Esophagus muscularis mucosa (tissue), 4 donors: ENCODE measurements at regions not wholly inside any gene's neighbourhood (a gene's known extent, or its start where the extent isn't known, plus 50 kb on each side); places are given as distances from the start of the nearest gene placed in this dataset.

Experiments
- DNase-seq: peaks from one replicate; pipeline ENCODE4 v3.0.0-alpha.2; 2017; ENCODE audit errors: extremely low spot score
- H3K27ac ChIP-seq, 4 donors: fragments of 200-600 bp; sonication (generic); replicated peaks in 1 of 4; 1 replicate in 3 of 4; 2 replicates in 1 of 4; pipeline ENCODE4 v1.5.1; 2016 to 2019; ENCODE audit warnings: mild to moderate bottlenecking in 1 of 4
- H3K27me3 ChIP-seq, 4 donors: fragments of 200-600 bp; sonication (generic); one replicate each; pipeline versions ENCODE4 v1.5.1 to v1.6.0; 2016 to 2019
- H3K36me3 ChIP-seq, 4 donors: fragments of 200-600 bp; sonication (generic); one replicate each; pipeline ENCODE4 v1.5.1; 2016 to 2019
- H3K4me1 ChIP-seq, 4 donors: fragments of 200-600 bp; sonication (generic); one replicate each; pipeline ENCODE4 v1.5.1; 2016 to 2019
- H3K4me3 ChIP-seq, 4 donors: fragments of 200-600 bp; sonication (generic); 1 replicate in 2 of 4; 2 replicates in 2 of 4; pipeline ENCODE4 v1.5.1; 2016 to 2019; ENCODE audit warnings: mild to moderate bottlenecking in 4 of 4, moderate library complexity in 1 of 4
- H3K9me3 ChIP-seq, 4 donors: fragments of 200-600 bp; sonication (generic); 1 replicate in 3 of 4; 2 replicates in 1 of 4; pipeline ENCODE4 v1.5.1; 2016 to 2019
- CTCF ChIP-seq, 3 experiments: fragments of 200-600 bp in 2 of 3; fragments of 450-650 bp in 1 of 3; sonication (generic) in 2 of 3; IDR thresholded peaks; one replicate each; pipeline ENCODE4 v1.5.1; 2017 to 2019; ENCODE audit warnings: antibody characterized with exemption in 3 of 3, mild to moderate bottlenecking in 2 of 3, moderate library complexity in 1 of 3
- EP300 ChIP-seq: sonication (generic); formaldehyde crosslinking; IDR thresholded peaks from one replicate; pipeline ENCODE4 v1.6.1; 2017; ENCODE audit warnings: antibody characterized with exemption
- POLR2A ChIP-seq: fragments of 450-650 bp; IDR thresholded peaks from one replicate; pipeline ENCODE4 v1.6.1; 2017; ENCODE audit warnings: antibody characterized with exemption, moderate library complexity, mild to moderate bottlenecking, low read depth
- POLR2AphosphoS5 ChIP-seq, 2 donors: sonication (generic); formaldehyde crosslinking; IDR thresholded peaks; one replicate each; pipeline ENCODE4 v1.6.1; 2017; ENCODE audit warnings: antibody characterized with exemption in 2 of 2
- WGBS: methylation state at CpG from one replicate; pipeline ENCODE4 v1.1.5; 2018; 5-methylcytosine and 5-hydroxymethylcytosine counted together
- intact Hi-C: fragments of 100-400 bp; cut with DNase I; formaldehyde crosslinking; loops from one replicate; pipeline ENCODE4 v1.15.1; 2023

- no peaks in the 10 kb centered on the region for H3K9me3 ChIP-seq
- H3K36me3 ChIP-seq = no peaks in the 10 kb centered on the region
- peak; percentile 89 for DNase-seq
- H3K27me3 ChIP-seq = no peaks in the 10 kb centered on the region
- TF ChIP-seq POLR2AphosphoS5 (IDR thresholded peaks at IDR 0.05) = no peak
- TF ChIP-seq CTCF (IDR thresholded peaks at IDR 0.05) = no peak
- TF ChIP-seq EP300 = no peak
- TF ChIP-seq POLR2A = no peak
- H3K27ac ChIP-seq = no peak overlapping the region
- WGBS = 94% methylated on average over 15 of the region's 15 CpGs
- H3K4me3 ChIP-seq = no peak overlapping the region
- no peaks in the 10 kb centered on the region for H3K4me1 ChIP-seq
- intact Hi-C loops = no loop called here
Observed at GRCh38 chr2:128631698-128632500, 313.2 kb upstream of the HS6ST1 start.

- Histone ChIP-seq H3K4me3 (no peak overlapping the region), H3K27ac (no peak overlapping the region), H3K36me3 (no peaks in the 10 kb centered on the region), H3K9me3 (no peaks in the 10 kb centered on the region), H3K27me3 (no peaks in the 10 kb centered on the region), H3K4me1 (no peaks in the 10 kb centered on the region)
- intact Hi-C loops = no loop called here
- WGBS = 83% methylated on average over 6 of the region's 6 CpGs
- DNase-seq = peak; percentile 88
- TF ChIP-seq CTCF (IDR thresholded peaks at IDR 0.05) = no peak
- TF ChIP-seq POLR2A = no peak
- no peak for TF ChIP-seq POLR2AphosphoS5 (IDR thresholded peaks at IDR 0.05)
- TF ChIP-seq EP300 = no peak
Observed at GRCh38 chr2:128632501-128632800, 313.8 kb upstream of the HS6ST1 start.

- intact Hi-C loops = no loop called here
- no peaks in the 10 kb centered on the region for H3K36me3 ChIP-seq
- no peaks in the 10 kb centered on the region for H3K27me3 ChIP-seq
- no peaks in the 10 kb centered on the region for H3K9me3 ChIP-seq
- 85% methylated on average over 3 of the region's 3 CpGs for WGBS
- no peak overlapping the region for H3K27ac ChIP-seq
- no peak overlapping the region for H3K4me3 ChIP-seq
- DNase-seq = no peak
- TF ChIP-seq EP300 (no peak), POLR2AphosphoS5 (IDR thresholded peaks at IDR 0.05) (no peak), POLR2A (no peak), CTCF (IDR thresholded peaks at IDR 0.05) (no peak)
- no peaks in the 10 kb centered on the region for H3K4me1 ChIP-seq
Observed at GRCh38 chr2:128633501-128633900, 314.8 kb upstream of the HS6ST1 start.

- Histone ChIP-seq H3K4me3 (no peak overlapping the region), H3K36me3 (no peaks in the 10 kb centered on the region), H3K4me1 (no peaks in the 10 kb centered on the region), H3K27me3 (no peaks in the 10 kb centered on the region), H3K9me3 (no peaks in the 10 kb centered on the region), H3K27ac (no peak overlapping the region)
- TF ChIP-seq POLR2A = no peak
- TF ChIP-seq EP300 = no peak
- TF ChIP-seq POLR2AphosphoS5 (IDR thresholded peaks at IDR 0.05) = no peak
- intact Hi-C loops = no loop called here
- 81% methylated on average over 8 of the region's 8 CpGs for WGBS
- DNase-seq = peak; percentile 55
Observed at GRCh38 chr2:128635361-128635900, 316.8 kb upstream of the HS6ST1 start.

- no peak for TF ChIP-seq POLR2AphosphoS5 (IDR thresholded peaks at IDR 0.05)
- TF ChIP-seq EP300 = no peak
- no peak for TF ChIP-seq CTCF (IDR thresholded peaks at IDR 0.05)
- TF ChIP-seq POLR2A = no peak
- no peaks in the 10 kb centered on the region for H3K36me3 ChIP-seq
- no peak overlapping the region for H3K27ac ChIP-seq
- H3K4me3 ChIP-seq = no peak overlapping the region
- no peak for DNase-seq
- intact Hi-C loops = no loop called here
- no peaks in the 10 kb centered on the region for H3K4me1 ChIP-seq
- H3K27me3 ChIP-seq = no peaks in the 10 kb centered on the region
- WGBS = 68% methylated on average over 5 of the region's 5 CpGs
- H3K9me3 ChIP-seq = no peaks in the 10 kb centered on the region
Observed at GRCh38 chr2:128636802-128637147, 318.1 kb upstream of the HS6ST1 start.
